Left lung (tissue), 4 donors: ENCODE measurements at regions not wholly inside any gene's neighbourhood (a gene's known extent, or its start where the extent isn't known, plus 50 kb on each side); places are given as distances from the start of the nearest gene placed in this dataset.

Source experiments
- ATAC-seq: fragments of 200-7000 bp; cut with Tn5 transposase; one replicate; pipeline ENCODE4 v1.9.1; 2020; ENCODE audit warnings: moderate library complexity
- DNase-seq, 4 donors: peaks; one replicate each; pipeline ENCODE4 v3.0.0-alpha.2; 2013 to 2020
- H3K27ac ChIP-seq, 2 donors: fragments of 200-600 bp; sonication (generic) in 1 of 2; one replicate each; pipeline versions ENCODE4 v1.5.0 to v1.8.0; 2020 to 2021
- H3K27me3 ChIP-seq, 2 donors: fragments of 200-600 bp; sonication (generic) in 1 of 2; one replicate each; pipeline versions ENCODE4 v1.5.0 to v1.8.0; 2020 to 2021
- H3K36me3 ChIP-seq, 2 donors: fragments of 200-600 bp; sonication (generic) in 1 of 2; one replicate each; pipeline versions ENCODE4 v1.5.0 to v1.8.0; 2020 to 2021
- H3K4me1 ChIP-seq, 2 donors: fragments of 200-600 bp; one replicate each; pipeline ENCODE4 v1.8.0; 2021
- H3K4me3 ChIP-seq, 2 donors: fragments of 200-600 bp; sonication (generic) in 1 of 2; one replicate each; pipeline versions ENCODE4 v1.5.0 to v1.8.0; 2020 to 2021; ENCODE audit warnings: mild to moderate bottlenecking in 1 of 2
- H3K9me3 ChIP-seq, 2 donors: fragments of 200-600 bp; sonication (generic) in 1 of 2; one replicate each; pipeline versions ENCODE4 v1.5.0 to v1.8.0; 2020 to 2021
- intact Hi-C, 2 donors: fragments of 100-400 bp; cut with DNase I; formaldehyde crosslinking; loops; one replicate each; pipeline versions ENCODE4 v1.11.2 to v1.14.2; 2022
- TF ChIP-seq, protein P1 (sequence below), 2 donors: fragments of 200-600 bp; sonication (generic) in 1 of 2; IDR thresholded peaks; one replicate each; pipeline versions ENCODE4 v1.5.0 to v1.8.0; 2021; ENCODE audit warnings: antibody characterized with exemption in 2 of 2
- donor health status: DM: no; HTN: yes; CAD: no.
- donor health status: DM: no; HTN: no; CAD: no.

DNA sequence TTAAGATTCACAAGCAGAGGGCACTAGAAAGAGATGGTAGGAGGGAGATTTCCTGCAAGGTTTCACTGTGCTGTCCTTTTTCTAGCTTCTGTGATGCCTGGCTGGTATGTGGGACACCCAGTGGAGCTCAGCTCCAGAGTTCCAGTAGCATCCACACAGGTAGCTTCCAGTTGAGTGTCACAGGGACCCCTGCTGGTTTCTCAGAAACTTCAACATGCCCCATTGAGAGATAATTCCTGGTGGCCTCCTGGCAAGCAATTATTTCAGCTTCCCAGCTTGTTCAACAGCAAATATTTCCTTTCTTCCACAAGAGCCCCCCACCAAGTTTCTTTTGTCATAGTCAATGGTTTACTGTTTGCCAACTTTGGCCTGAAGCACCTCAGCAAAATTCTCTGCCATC is 858.7 kb downstream of the REEP3 start:
- intact Hi-C loops, result no loop called here
- ATAC-seq, result peak; percentile 30
- H3K27me3 ChIP-seq, result no peaks in the 10 kb centered on the region
- TF ChIP-seq, protein P1, sequence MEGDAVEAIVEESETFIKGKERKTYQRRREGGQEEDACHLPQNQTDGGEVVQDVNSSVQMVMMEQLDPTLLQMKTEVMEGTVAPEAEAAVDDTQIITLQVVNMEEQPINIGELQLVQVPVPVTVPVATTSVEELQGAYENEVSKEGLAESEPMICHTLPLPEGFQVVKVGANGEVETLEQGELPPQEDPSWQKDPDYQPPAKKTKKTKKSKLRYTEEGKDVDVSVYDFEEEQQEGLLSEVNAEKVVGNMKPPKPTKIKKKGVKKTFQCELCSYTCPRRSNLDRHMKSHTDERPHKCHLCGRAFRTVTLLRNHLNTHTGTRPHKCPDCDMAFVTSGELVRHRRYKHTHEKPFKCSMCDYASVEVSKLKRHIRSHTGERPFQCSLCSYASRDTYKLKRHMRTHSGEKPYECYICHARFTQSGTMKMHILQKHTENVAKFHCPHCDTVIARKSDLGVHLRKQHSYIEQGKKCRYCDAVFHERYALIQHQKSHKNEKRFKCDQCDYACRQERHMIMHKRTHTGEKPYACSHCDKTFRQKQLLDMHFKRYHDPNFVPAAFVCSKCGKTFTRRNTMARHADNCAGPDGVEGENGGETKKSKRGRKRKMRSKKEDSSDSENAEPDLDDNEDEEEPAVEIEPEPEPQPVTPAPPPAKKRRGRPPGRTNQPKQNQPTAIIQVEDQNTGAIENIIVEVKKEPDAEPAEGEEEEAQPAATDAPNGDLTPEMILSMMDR (IDR thresholded peaks at IDR 0.05), result no peak
- no peak overlapping the region for H3K27ac ChIP-seq
- no peak overlapping the region for H3K4me3 ChIP-seq
- DNase-seq, result no peak
- no peaks in the 10 kb centered on the region for H3K36me3 ChIP-seq
- peaks cover 0 to 2% of the 10 kb centered on the region in 2 donors for H3K9me3 ChIP-seq
- no peaks in the 10 kb centered on the region for H3K4me1 ChIP-seq

DNA sequence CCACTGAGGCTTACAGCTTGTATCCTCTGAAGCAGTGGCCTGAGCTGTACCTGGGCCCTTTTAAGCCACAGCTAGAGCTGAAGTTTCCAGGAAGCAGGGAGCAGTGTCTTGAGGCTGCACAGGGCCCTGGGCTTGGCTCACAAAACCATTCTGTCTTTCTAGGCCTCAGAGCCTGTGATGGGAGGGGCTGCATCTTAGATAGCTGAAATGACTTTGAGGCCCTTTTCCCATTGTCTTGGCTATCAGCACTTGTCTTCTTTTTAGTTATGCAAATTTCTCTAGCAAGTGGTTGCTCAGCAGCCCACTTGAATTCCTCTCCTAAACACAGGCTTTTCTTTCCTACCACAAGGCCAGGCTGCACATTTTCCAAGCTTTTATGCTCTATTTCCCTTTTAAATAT is 864.2 kb downstream of the REEP3 start:
- TF ChIP-seq, protein P1 (IDR thresholded peaks at IDR 0.05), result no peak
- no peaks in the 10 kb centered on the region for H3K36me3 ChIP-seq
- H3K4me3 ChIP-seq, result no peak overlapping the region
- H3K9me3 ChIP-seq, result peaks cover 0 to 2% of the 10 kb centered on the region in 2 donors
- ATAC-seq, result no peak
- no peak for DNase-seq
- intact Hi-C loops, result no loop called here
- H3K27me3 ChIP-seq, result no peaks in the 10 kb centered on the region
- no peak overlapping the region for H3K27ac ChIP-seq
- no peaks in the 10 kb centered on the region for H3K4me1 ChIP-seq

DNA sequence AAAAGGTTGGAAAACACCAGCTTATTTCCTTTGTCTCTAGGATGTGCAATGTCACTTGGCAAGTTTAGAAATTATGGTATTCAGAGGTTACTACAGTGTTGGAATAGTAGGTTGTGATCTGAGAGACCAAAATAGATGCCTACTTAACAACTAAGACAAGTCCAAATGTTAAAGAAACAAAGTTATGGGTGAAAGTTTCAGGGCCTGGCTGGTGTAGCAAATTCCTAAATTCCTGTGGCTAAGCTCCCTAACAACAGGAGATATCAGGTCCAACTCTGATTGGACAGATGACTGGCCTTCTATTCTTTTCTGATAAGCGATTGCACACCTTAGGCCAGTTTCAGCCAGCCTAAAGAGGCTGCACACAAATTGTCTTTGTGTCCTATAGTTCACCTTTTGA is 873.5 kb downstream of the REEP3 start:
- Histone ChIP-seq H3K27ac (no peak overlapping the region), H3K36me3 (no peaks in the 10 kb centered on the region), H3K27me3 (no peaks in the 10 kb centered on the region), H3K9me3 (no peaks in the 10 kb centered on the region), H3K4me3 (no peak overlapping the region), H3K4me1 (no peaks in the 10 kb centered on the region)
- DNase-seq (no peak), ATAC-seq (peak; percentile 30)
- intact Hi-C loops, result no loop called here
- TF ChIP-seq, protein P1 (IDR thresholded peaks at IDR 0.05), result no peak

DNA sequence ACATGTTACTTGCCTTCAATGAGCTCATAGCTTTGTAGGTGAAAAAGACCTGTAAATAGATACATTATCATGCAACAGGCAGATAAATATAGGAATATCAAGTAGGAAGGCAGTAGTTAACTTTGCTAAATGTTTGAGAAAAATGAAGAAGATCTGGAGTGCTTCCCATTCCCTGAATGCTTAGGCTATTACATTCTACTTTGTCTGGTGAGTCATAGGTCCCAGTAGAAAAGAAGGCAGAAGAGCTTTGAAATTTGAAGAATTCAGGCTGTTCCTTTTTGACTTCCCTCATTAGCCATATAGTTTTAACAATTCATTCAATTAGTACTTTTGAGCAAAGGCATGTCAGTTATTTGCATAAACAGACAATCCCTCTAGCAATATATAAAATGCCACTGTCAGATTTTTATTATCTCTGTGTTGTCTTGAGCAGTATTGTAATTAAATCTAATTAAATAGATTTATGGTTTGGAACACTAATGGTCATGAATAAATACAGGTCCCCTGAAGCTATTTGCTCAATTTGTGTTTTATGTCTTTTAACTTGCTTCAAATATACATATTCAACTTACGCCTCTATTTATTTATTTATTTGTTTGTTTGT is 875.0 kb downstream of the REEP3 start:
- peak; percentile 31 for ATAC-seq
- intact Hi-C loops, result no loop called here
- H3K9me3 ChIP-seq, result no peaks in the 10 kb centered on the region
- no peaks in the 10 kb centered on the region for H3K4me1 ChIP-seq
- no peak overlapping the region for H3K4me3 ChIP-seq
- H3K27ac ChIP-seq, result no peak overlapping the region
- no peaks in the 10 kb centered on the region for H3K27me3 ChIP-seq
- DNase-seq, result no peak
- TF ChIP-seq, protein P1 (IDR thresholded peaks at IDR 0.05), result no peak
- H3K36me3 ChIP-seq, result no peaks in the 10 kb centered on the region

DNA sequence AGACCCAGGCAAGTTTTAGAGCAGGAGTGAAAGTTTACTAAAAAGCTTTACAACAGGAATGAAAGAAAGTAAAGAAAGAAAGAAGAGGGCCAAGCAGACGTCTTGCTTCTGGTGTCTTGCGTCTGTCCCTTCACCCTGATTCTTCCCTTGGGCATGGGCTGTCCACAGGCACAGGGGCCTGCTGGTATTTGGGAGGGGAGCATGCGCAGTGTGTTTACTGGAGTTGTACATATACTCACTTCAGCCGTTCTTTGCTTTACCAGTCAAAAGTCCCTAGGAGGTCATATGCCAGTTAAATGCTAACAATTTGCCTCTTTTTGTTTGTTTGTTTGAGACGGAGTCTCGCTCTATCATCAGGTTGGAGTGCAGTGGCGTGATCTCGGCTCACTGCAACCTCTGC is 875.9 kb downstream of the REEP3 start:
- TF ChIP-seq, protein P1 (IDR thresholded peaks at IDR 0.05), result no peak

More for the DNA sequence above, 875.9 kb downstream of the REEP3 start:
- no peaks in the 10 kb centered on the region for H3K27me3 ChIP-seq
- no peaks in the 10 kb centered on the region for H3K36me3 ChIP-seq
- no peak for ATAC-seq
- no peak for DNase-seq
- intact Hi-C loops, result no loop called here
- no peak overlapping the region for H3K27ac ChIP-seq
- H3K4me3 ChIP-seq, result no peak overlapping the region
- H3K4me1 ChIP-seq, result no peaks in the 10 kb centered on the region
- no peaks in the 10 kb centered on the region for H3K9me3 ChIP-seq
